GM12865 (cell line): ENCODE measurements at regions not wholly inside any gene's neighbourhood (a gene's known extent, or its start where the extent isn't known, plus 50 kb on each side); places are given as distances from the start of the nearest gene placed in this dataset.

Experiments
- DNase-seq: peaks from one replicate; pipeline ENCODE4 v3.0.0; 2010; ENCODE audit warnings: low read depth
- H3K4me3 ChIP-seq: 2 replicates; pipeline ENCODE4 v1.5.1; 2011; ENCODE audit warnings: mild to moderate bottlenecking, low read depth, low read length, control low read depth
- TF ChIP-seq, protein P1 (sequence below): IDR thresholded peaks from 2 replicates; pipeline ENCODE4 v1.5.1; 2011; ENCODE audit warnings: low read length, control low read depth, low read depth, inconsistent platforms; ENCODE audit not compliant: insufficient read depth; ENCODE audit errors: missing control alignments

DNA sequence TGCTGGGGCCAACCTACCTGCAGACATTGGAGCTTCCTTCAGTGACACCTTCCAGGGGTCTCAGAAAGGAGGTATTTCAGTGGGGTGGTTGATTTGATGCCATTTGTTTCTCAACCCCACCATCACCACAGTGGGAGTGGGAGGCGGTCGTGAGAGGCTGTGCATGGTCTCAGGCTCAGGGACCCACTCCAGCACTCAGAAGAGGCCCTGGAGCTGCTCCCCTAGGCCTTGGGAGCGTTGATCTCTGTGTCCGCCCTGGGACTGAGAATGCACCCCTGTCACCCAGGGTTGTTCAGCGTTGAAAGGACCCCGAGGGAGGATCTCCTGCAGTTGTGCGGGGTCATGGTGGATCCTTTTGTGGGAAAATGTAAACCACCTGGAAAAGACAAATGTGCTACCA lies 410.6 kb downstream of the GLRX3 start:
- DNase-seq: no peak
- TF ChIP-seq, protein P1, sequence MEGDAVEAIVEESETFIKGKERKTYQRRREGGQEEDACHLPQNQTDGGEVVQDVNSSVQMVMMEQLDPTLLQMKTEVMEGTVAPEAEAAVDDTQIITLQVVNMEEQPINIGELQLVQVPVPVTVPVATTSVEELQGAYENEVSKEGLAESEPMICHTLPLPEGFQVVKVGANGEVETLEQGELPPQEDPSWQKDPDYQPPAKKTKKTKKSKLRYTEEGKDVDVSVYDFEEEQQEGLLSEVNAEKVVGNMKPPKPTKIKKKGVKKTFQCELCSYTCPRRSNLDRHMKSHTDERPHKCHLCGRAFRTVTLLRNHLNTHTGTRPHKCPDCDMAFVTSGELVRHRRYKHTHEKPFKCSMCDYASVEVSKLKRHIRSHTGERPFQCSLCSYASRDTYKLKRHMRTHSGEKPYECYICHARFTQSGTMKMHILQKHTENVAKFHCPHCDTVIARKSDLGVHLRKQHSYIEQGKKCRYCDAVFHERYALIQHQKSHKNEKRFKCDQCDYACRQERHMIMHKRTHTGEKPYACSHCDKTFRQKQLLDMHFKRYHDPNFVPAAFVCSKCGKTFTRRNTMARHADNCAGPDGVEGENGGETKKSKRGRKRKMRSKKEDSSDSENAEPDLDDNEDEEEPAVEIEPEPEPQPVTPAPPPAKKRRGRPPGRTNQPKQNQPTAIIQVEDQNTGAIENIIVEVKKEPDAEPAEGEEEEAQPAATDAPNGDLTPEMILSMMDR: no peak
- H3K4me3 ChIP-seq: no peak overlapping the region

DNA sequence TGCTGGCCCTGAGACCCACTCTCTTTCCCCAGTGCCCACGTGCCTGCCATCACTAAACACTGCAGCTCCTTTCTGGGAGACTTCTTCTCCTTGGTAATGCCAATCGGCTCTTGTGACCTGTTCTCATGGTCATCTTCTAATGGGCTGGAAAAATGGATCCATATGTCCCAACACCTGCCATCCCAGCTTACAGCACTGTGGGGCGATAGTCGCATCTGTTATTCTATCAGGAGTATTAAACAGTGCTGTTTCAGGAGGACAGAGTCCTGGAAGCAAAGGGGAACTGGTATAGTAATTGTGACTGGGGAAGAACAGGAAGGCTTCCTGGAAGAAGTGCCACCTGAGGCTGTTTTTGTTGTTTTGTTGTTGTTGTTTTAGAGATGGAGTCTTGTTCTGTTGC lies 411.2 kb downstream of the GLRX3 start:
- no peak for DNase-seq
- TF ChIP-seq, protein P1: no peak
- H3K4me3 ChIP-seq: no peak overlapping the region

DNA sequence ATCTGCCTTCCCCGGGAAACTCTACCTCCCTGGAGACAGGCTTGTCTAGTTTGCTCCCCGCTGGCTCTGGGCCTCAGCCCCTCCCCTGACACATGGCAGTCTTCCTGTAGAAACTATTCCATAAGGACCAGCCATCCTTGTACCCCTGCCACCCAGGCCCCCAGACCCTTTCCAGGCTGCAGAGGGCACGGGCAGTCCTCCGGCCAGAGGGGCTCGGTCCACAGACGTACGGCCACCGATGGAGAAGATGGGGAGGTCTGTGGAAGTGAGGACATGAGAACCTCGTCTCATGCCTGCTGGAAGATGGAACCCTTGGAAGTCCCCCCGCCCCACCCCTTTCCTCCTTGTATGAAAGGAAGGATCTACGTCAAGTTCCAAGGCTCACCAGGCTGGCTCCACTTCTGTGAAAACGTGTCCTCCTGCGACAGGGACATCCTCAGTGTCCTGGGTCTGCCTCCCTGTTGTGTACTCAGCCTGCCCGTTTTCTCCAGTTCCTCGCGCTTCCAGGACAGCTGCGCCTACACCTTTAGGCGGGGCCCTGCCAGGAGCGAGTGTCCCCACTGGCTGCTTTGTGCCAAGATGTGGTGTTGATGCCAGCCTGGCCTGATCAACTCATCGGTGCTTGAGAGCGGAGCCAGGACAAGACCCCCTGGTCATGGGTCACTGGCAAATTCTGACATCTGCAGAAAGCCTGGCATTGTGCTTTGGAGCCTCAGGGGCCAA lies 414.9 kb downstream of the GLRX3 start:
- no peak for DNase-seq
- TF ChIP-seq, protein P1: no peak
- H3K4me3 ChIP-seq: no peak overlapping the region

DNA sequence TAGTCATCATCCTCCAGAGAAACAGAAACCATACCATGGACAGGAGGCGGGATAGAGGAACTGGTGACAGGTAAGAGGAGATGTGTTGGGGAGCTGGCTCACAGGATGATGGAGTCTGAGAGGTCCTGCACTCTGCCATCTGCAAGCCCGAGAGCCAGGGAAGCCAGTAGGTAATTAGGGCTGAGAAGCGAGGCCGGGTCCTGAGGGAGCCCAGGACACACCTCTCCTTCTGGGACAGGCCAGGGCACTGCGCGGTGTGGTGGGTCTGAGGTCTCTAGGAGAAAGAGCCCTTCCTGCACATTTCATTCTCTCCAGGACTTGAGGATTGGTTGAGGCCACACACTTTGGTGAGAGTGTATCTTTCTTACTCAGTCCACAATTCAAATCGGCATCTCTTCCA lies 415.5 kb downstream of the GLRX3 start:
- DNase-seq: no peak
- H3K4me3 ChIP-seq: no peak overlapping the region

DNA sequence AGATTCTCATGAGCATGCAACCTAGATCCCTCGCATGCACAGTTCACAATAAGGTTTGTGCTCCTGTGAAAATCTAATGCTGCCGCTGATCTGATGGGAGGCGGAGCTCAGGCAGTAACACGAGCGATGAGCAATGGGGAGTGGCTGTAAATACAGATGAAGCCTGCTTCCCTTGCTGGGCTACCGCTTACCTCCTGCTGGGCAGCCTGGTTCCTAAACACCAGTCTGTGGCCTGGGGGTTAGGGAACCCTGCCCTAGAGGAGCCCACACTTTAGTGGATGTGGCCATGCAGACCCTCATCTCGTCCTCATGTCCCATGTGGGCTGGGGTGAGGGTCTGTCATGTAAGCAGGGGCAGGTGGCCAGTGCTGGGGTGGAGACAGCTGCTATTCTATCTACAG lies 417.6 kb downstream of the GLRX3 start:
- TF ChIP-seq, protein P1: no peak
- H3K4me3 ChIP-seq: no peak overlapping the region
- no peak for DNase-seq

More for the DNA sequence above, 415.5 kb downstream of the GLRX3 start:
- TF ChIP-seq, protein P1: no peak

DNA sequence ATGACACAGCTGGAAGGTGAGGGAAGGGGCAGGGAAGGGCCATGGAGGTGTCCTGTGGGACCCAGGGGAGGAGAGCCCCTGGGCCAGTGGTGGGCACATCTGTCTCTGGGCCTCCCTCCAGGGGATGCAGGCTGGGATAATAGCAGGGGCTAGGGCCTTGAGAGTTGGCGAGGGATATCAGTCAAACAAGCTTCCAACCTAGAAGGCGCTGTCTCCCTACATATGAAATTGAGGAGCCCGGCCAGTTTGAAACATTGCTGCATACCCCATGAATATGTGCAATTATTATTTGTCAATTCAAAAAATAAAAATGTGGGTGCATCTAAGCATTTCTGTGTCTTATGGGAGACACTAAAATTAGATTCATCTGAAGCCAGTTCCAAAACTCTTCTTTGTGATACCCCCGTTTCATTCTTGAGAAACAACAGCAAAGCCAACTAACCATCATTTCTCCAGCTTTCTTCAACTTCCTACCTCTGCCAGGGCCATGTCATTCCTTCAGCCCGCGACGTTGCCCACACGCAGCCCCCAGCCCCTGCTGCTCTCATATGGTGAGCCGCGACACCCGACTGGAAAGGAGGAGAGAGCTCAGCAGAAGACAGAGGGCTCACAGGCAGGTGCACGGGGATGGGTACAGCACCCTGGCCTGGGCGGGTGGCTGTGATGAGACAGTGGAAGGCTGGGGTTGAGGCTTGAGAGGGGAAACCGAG lies 418.7 kb downstream of the GLRX3 start:
- no peak overlapping the region for H3K4me3 ChIP-seq
- TF ChIP-seq, protein P1: no peak
- DNase-seq: no peak
